ENCODE measurements at regions not wholly inside any gene's neighbourhood (a gene's known extent, or its start where the extent isn't known, plus 50 kb on each side); places are given as distances from the start of the nearest gene placed in this dataset.

- no peak overlapping the region for H3K4me2 ChIP-seq (ENCODE audit: low read length)
- DNase-seq (ENCODE audit: low spot score) = no peak
- POLR2A ChIA-PET = no interaction called here
- H3K4me1 ChIP-seq (ENCODE audit: insufficient read depth, low read length, poor library complexity, severe bottlenecking) = no peaks in the 10 kb centered on the region
- 0 out of 2 replicates have a peak, but pooled peaks cover 15% of the 10 kb centered on the region for H3K9me3 ChIP-seq (ENCODE audit: low read length)
- H3K4me3 ChIP-seq (ENCODE audit: low read depth, low read length, poor library complexity, severe bottlenecking) = no peak overlapping the region
- no TSS peak for BruUV-seq (replicated peaks)
- CTCF ChIA-PET (ENCODE audit: unreplicated experiment) = no interaction called here
- no peaks in the 10 kb centered on the region for H3K79me2 ChIP-seq (ENCODE audit: insufficient read depth, low read depth, low read length)
- no peak overlapping the region for H3K27ac ChIP-seq (ENCODE audit: low read depth, low read length, poor library complexity, severe bottlenecking)
- H4K20me1 ChIP-seq (ENCODE audit: insufficient read depth, low read length) = no peaks in the 10 kb centered on the region
- intact Hi-C loops (cut with micrococcal nuclease; ENCODE audit: unreplicated experiment) = no loop called here
- H3K36me3 ChIP-seq (ENCODE audit: insufficient read depth, low read length) = no peaks in the 10 kb centered on the region
- no peaks in the 10 kb centered on the region for H3K9me2 ChIP-seq (ENCODE audit: insufficient read depth, low read length)
- no peak overlapping the region for H2AFZ ChIP-seq (ENCODE audit: low read length)
- TF ChIP-seq EZH2phosphoT487 (IDR thresholded peaks at IDR 0.05; ENCODE audit: borderline replicate concordance, low read depth, low read length) (no peak), CTCF (conservative IDR thresholded peaks at IDR 0.05; ENCODE audit: low read length) (no peak)
Measured at GRCh38 chr21:19501115-19501514, 1097.5 kb upstream of the TMPRSS15 start.

DNA sequence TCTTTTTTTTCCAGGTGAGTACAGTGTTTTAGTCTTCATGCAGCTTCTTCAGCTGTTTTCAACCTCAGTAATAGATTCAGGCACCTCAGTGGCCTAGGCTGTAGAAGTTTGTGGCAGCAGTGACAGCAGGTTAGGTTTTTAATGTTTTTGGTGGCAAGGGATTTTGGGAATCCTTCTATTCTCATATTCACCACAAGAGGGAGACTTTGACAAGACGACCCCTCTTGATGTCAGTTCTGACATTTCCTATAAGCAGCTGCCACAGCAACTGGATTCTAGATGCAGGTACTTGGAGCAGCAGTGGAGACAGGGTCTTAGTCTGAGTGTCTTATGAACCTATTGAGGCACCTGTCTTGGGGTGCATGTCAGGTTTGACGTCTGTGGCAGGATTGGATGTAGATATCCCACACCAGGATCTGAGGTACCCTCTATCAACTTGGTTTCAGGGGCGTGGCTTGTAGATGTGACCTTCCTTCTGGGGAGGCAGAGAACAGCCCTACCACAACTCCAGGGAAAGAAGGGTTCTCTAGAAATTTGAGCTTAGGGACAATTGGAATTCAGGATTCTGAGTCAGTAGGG is 1104.2 kb upstream of the TMPRSS15 start:
- Histone ChIP-seq H4K20me1 (ENCODE audit: insufficient read depth, low read length) (no peaks in the 10 kb centered on the region), H3K9me2 (ENCODE audit: insufficient read depth, low read length) (no peaks in the 10 kb centered on the region), H3K4me1 (ENCODE audit: insufficient read depth, low read length, poor library complexity, severe bottlenecking) (no peaks in the 10 kb centered on the region), H3K4me3 (ENCODE audit: low read depth, low read length, poor library complexity, severe bottlenecking) (no peak overlapping the region), H3K4me2 (ENCODE audit: low read length) (no peak overlapping the region), H3K9me3 (ENCODE audit: low read length) (peaks cover 37% of the 10 kb centered on the region), H3K36me3 (ENCODE audit: insufficient read depth, low read length) (no peaks in the 10 kb centered on the region), H3K27ac (ENCODE audit: low read depth, low read length, poor library complexity, severe bottlenecking) (no peak overlapping the region), H3K79me2 (ENCODE audit: insufficient read depth, low read depth, low read length) (no peaks in the 10 kb centered on the region), H2AFZ (ENCODE audit: low read length) (no peak overlapping the region)
- no TSS peak for BruUV-seq (replicated peaks)
- intact Hi-C loops (cut with micrococcal nuclease; ENCODE audit: unreplicated experiment) = no loop called here
- DNase-seq (ENCODE audit: low spot score) = peak; percentile 3
- ChIA-PET POLR2A (no interaction called here), CTCF (ENCODE audit: unreplicated experiment) (no interaction called here)
- peak; percentile 66 for TF ChIP-seq CTCF (conservative IDR thresholded peaks at IDR 0.05; ENCODE audit: low read length)
- no peak for TF ChIP-seq EZH2phosphoT487 (IDR thresholded peaks at IDR 0.05; ENCODE audit: borderline replicate concordance, low read depth, low read length)

DNA sequence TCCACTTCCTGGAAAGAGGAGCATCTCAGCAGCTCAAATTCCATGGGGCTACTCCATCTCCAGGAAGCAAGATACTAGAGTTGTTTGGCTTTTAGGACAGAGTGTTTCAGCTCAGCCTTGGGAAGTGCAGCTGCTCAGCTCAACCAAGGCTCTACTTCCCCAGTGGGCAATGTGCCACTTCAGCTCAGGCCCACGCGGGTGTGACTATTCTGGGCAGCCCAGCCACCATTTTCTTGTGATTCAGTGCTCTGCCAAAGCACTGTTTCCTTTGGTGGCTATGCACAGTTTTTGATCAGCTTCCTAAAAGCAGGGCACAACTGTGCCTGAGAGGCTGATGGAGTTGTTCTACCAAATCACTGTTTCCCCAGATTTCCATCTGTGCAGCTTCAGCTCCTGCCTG is 1104.9 kb upstream of the TMPRSS15 start:
- Histone ChIP-seq H3K27ac (ENCODE audit: low read depth, low read length, poor library complexity, severe bottlenecking) (no peak overlapping the region), H3K79me2 (ENCODE audit: insufficient read depth, low read depth, low read length) (no peaks in the 10 kb centered on the region), H2AFZ (ENCODE audit: low read length) (no peak overlapping the region), H3K9me2 (ENCODE audit: insufficient read depth, low read length) (no peaks in the 10 kb centered on the region), H3K4me1 (ENCODE audit: insufficient read depth, low read length, poor library complexity, severe bottlenecking) (no peaks in the 10 kb centered on the region), H3K36me3 (ENCODE audit: insufficient read depth, low read length) (no peaks in the 10 kb centered on the region), H4K20me1 (ENCODE audit: insufficient read depth, low read length) (no peaks in the 10 kb centered on the region), H3K4me3 (ENCODE audit: low read depth, low read length, poor library complexity, severe bottlenecking) (no peak overlapping the region), H3K9me3 (ENCODE audit: low read length) (peaks cover 36% of the 10 kb centered on the region), H3K4me2 (ENCODE audit: low read length) (no peak overlapping the region)
- POLR2A ChIA-PET = no interaction called here
- CTCF ChIA-PET (ENCODE audit: unreplicated experiment) = no interaction called here
- intact Hi-C loops (cut with micrococcal nuclease; ENCODE audit: unreplicated experiment) = no loop called here
- BruUV-seq (replicated peaks) = no TSS peak
- DNase-seq (ENCODE audit: low spot score) = no peak
- TF ChIP-seq EZH2phosphoT487 (IDR thresholded peaks at IDR 0.05; ENCODE audit: borderline replicate concordance, low read depth, low read length) (no peak), CTCF (conservative IDR thresholded peaks at IDR 0.05; ENCODE audit: low read length) (no peak)

All from OCI-LY7 (cell line).